Activated naive CD4-positive, alpha-beta T cell treated with anti-CD3 and anti-CD28 coated beads, Interleukin-2, amount 10 ng/mL, durations not matched to agents 7 days and 5 days (primary cell): ENCODE measurements at regions not wholly inside any gene's neighbourhood (a gene's known extent, or its start where the extent isn't known, plus 50 kb on each side); places are given as distances from the start of the nearest gene placed in this dataset.

Source experiments
- CTCF ChIA-PET: fragments of 350-600 bp; sonication (Branson Sonifier 250); formaldehyde crosslinking; loops from one replicate; lab custom pipeline; 2021; ENCODE audit warnings: antibody characterized with exemption; lab: Charles Lee
- DNase-seq: peaks from one replicate; pipeline ENCODE4 v3.0.0-alpha.2; 2020
- H3K27ac Mint-ChIP-seq: one replicate; pipeline ENCODE4 v1.8.0; 2021; ENCODE audit warnings: mild to moderate bottlenecking, moderate library complexity, mixed read lengths
- H3K27me3 Mint-ChIP-seq: one replicate; pipeline ENCODE4 v1.8.0; 2021; ENCODE audit warnings: mild to moderate bottlenecking, mixed read lengths
- H3K36me3 Mint-ChIP-seq: one replicate; pipeline ENCODE4 v1.8.0; 2021; ENCODE audit warnings: mixed read lengths
- H3K4me1 Mint-ChIP-seq: one replicate; pipeline ENCODE4 v1.8.0; 2021; ENCODE audit warnings: mixed read lengths
- H3K4me3 Mint-ChIP-seq: one replicate; pipeline ENCODE4 v1.8.0; 2021; ENCODE audit warnings: mild to moderate bottlenecking, moderate library complexity, mixed read lengths
- H3K9me3 Mint-ChIP-seq: one replicate; pipeline ENCODE4 v1.8.0; 2021; ENCODE audit warnings: mixed read lengths

DNA sequence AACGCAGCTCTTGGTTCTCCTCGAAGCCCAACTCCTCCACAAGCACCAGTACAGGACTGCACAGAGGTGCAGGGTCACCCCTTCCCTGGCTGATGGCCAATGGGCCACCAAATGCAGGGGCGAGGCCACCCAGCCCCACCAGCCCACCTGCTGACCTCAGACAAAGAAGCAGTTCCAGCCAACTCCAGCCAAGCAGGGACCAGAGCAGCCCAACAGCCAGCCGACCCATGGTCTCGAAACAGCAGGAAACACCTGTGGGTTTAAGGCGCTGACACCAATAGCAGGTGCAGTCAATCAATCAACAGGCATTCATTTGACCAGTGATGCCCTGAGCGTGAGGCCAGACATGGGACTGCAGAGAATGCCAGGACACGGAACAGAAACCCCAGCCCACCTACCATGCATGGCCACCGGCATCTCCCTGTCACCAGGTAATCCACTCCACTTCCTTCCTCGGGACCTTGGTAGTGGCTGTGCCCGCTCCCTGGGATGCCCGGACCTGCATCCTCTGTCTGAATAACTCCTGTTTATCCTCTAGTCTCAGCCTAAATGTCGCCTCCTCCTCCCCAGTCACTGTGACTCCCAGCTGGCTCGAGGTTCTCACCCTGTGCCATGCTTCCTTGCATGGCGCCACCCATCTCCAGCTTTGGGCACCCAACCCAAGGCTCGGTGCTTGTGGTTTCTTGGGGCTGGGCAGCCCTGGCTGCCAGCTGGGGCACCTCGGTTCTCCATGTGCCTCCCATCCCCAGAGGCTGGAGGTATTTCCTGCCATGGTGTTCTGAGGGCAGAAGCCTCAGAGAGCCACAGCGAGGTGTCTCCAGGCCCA, 1475.4 kb downstream of the BRD1 start:
- no peaks in the 10 kb centered on the region for H3K9me3 Mint-ChIP-seq
- no peaks in the 10 kb centered on the region for H3K4me1 Mint-ChIP-seq
- no peak for DNase-seq
- CTCF ChIA-PET = no interaction called here
- no peaks in the 10 kb centered on the region for H3K27me3 Mint-ChIP-seq
- H3K4me3 Mint-ChIP-seq = no peak overlapping the region
- H3K27ac Mint-ChIP-seq = no peak overlapping the region
- H3K36me3 Mint-ChIP-seq = no peaks in the 10 kb centered on the region

DNA sequence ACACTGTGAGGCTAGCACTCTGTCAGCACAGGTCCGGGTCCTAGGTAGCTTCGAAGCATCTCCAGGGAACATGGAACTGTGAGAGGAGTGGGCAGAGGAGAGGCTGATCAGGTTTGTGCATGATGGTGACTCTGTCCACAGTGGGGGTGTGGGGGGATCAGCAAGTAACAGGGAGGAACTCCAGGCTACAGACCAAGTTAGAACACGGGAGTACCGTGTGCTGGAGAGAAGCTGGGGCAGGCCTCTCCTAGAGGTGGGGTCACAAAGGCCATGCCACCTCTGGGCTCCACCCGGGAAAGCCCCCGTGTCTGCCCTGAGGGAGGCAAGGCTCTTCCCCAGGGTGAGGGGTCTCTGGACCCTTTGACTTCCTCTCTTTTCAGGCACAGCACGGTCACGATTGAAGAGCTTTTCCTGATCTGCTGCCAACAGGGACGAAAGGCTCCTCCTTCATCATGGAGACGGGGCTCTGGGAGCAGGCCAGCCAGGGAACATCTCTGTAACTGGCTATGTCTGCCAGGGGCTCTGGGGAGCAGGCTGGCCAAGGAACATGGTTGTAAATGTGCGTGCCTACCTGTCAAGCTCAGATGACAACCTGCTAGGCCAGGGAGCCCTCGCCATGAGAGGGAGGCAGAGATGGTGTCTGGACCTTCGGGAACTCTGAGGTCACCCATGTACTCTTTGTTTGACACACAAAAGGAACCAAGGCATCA, 1476.1 kb downstream of the BRD1 start:
- DNase-seq = no peak
- no peak overlapping the region for H3K4me3 Mint-ChIP-seq
- H3K36me3 Mint-ChIP-seq = no peaks in the 10 kb centered on the region
- CTCF ChIA-PET = no interaction called here
- H3K27me3 Mint-ChIP-seq = no peaks in the 10 kb centered on the region
- H3K27ac Mint-ChIP-seq = no peak overlapping the region
- no peaks in the 10 kb centered on the region for H3K9me3 Mint-ChIP-seq
- no peaks in the 10 kb centered on the region for H3K4me1 Mint-ChIP-seq

DNA sequence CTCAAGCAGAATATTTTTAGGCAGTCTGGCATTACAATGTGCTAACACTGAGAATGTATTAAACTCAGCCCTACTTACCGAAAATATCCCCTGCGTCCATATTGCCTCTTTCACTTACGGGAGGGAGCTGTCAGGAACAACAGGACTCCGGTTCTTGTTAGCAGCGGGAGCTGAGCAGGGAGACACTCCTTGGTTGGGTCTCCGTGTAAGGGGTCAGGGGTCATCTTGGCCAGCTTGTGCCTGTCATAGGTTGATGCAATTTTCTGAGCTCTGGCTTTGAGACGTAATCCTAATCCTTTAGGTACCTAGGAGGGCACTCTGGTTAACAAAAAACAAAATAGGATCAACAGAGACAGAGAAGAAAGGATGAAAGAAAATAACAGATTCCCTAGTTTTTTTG, 1477.2 kb downstream of the BRD1 start:
- no peak overlapping the region for H3K27ac Mint-ChIP-seq
- H3K36me3 Mint-ChIP-seq = no peaks in the 10 kb centered on the region

DNA sequence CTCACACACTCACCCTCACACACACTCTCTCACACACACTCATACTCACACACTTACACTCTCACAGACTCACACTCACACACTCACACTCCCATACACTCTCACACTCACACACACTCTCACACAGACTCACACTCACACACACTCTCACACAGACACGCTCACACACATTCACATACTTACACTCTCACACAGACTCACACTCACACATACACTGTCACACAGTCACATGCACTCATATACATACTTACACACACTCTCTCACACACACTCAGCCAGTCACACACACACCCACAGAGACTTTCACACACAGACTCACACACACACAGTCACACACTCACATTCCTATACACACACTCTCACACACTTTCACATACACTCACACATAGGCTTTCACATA, 1478.8 kb downstream of the BRD1 start:
- Mint-ChIP-seq H3K9me3 (no peaks in the 10 kb centered on the region), H3K4me1 (no peaks in the 10 kb centered on the region), H3K27ac (no peak overlapping the region), H3K36me3 (no peaks in the 10 kb centered on the region), H3K27me3 (no peaks in the 10 kb centered on the region), H3K4me3 (no peak overlapping the region)
- DNase-seq = no peak
- CTCF ChIA-PET = no interaction called here

More for the DNA sequence above, 1477.2 kb downstream of the BRD1 start:
- H3K4me3 Mint-ChIP-seq = no peak overlapping the region
- DNase-seq = no peak
- CTCF ChIA-PET = no interaction called here
- H3K9me3 Mint-ChIP-seq = no peaks in the 10 kb centered on the region
- no peaks in the 10 kb centered on the region for H3K27me3 Mint-ChIP-seq
- H3K4me1 Mint-ChIP-seq = no peaks in the 10 kb centered on the region

DNA sequence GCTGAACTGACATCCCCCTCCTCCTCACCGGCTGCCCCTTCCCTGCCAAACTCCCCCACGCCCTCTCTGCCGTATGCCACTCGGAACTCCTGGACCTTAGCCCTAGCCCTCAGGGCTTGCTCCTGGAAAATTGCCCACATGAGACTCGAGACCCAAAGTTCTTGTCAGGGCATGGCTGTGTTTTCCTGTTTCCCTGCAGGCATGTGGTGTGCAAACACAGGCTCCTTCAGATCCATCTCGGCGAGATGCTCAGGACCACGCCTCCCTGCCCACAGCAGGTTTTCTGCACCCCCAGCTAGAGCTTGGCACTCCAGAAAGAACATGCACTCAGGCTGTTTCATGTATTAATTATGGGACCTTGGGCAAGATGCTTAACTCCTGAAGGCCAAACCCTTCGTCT, 1480.4 kb downstream of the BRD1 start:
- no peaks in the 10 kb centered on the region for H3K9me3 Mint-ChIP-seq
- H3K4me1 Mint-ChIP-seq = no peaks in the 10 kb centered on the region
- no peak overlapping the region for H3K4me3 Mint-ChIP-seq
- no peak overlapping the region for H3K27ac Mint-ChIP-seq
- CTCF ChIA-PET = no interaction called here
- no peak for DNase-seq
- H3K27me3 Mint-ChIP-seq = no peaks in the 10 kb centered on the region
- H3K36me3 Mint-ChIP-seq = no peaks in the 10 kb centered on the region

DNA sequence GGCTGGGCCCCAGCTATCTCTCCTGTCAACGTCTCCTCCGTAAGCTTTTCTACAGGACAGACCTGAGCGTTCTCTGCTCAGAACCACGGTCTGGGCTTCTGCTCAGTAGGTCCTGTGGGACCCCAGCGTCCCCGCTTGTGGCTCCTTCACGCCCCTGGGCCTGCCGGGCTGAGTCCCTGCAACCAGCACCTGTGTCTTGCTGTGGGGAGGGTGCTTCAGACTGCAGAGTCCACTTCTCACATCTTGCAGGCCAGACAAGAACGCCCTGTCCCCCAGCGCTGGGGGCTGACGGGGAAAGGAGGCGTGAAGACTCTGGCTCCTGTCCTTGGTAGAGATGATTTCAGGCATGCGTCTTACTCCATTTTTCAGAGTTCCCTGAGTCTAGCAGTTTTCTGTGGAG, 1480.8 kb downstream of the BRD1 start:
- Mint-ChIP-seq H3K27ac (no peak overlapping the region), H3K4me3 (no peak overlapping the region), H3K4me1 (no peaks in the 10 kb centered on the region), H3K9me3 (no peaks in the 10 kb centered on the region), H3K36me3 (no peaks in the 10 kb centered on the region), H3K27me3 (no peaks in the 10 kb centered on the region)
- CTCF ChIA-PET = no interaction called here
- no peak for DNase-seq

DNA sequence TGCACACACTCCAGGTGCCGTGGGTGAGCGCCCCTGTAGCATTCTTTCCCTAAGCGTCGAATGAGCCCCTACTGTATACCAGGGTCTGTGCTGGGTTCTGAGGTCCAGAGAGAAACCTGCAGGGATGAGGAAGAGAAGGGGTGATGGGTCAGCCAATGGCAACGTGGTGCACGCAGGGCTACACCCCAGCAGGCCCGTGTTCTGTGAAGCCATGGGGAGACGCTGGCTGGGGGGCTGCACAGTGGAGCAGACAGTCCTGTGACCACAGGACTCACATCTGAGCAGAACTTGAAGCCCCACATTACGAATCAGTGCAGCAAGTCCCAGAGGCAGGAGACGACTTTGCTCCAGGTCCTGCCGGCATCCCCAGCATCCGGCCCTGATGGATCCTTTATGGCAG, 1481.4 kb downstream of the BRD1 start:
- no peak overlapping the region for H3K4me3 Mint-ChIP-seq
- H3K27me3 Mint-ChIP-seq = peaks cover 5% of the 10 kb centered on the region
- H3K4me1 Mint-ChIP-seq = no peaks in the 10 kb centered on the region
- DNase-seq = no peak
- H3K36me3 Mint-ChIP-seq = no peaks in the 10 kb centered on the region
- CTCF ChIA-PET = no interaction called here
- H3K9me3 Mint-ChIP-seq = no peaks in the 10 kb centered on the region
- H3K27ac Mint-ChIP-seq = no peak overlapping the region

DNA sequence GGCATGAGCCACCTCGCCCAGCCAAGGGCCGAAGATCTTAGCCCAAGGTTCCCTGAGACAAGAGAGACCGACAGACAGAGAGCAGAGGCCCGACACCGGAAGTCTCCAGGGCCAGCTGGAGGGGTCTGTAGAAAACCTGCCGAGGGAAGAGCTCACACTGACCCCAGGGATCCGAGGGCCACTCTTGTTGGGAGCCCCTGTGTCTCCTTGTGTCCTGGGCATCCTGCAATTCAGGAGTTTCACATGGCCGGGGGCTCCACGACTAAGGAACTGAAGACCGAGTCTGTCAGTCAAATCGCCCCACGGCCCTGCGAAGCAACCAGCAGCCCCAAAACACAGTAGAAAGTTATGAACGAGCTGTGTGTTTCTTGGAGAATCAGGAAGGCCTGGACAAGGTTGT, 1482.0 kb downstream of the BRD1 start:
- CTCF ChIA-PET = no interaction called here
- Mint-ChIP-seq H3K27ac (no peak overlapping the region), H3K9me3 (no peaks in the 10 kb centered on the region), H3K4me1 (no peaks in the 10 kb centered on the region), H3K36me3 (no peaks in the 10 kb centered on the region), H3K4me3 (no peak overlapping the region), H3K27me3 (peaks cover 12% of the 10 kb centered on the region)
- DNase-seq = no peak

DNA sequence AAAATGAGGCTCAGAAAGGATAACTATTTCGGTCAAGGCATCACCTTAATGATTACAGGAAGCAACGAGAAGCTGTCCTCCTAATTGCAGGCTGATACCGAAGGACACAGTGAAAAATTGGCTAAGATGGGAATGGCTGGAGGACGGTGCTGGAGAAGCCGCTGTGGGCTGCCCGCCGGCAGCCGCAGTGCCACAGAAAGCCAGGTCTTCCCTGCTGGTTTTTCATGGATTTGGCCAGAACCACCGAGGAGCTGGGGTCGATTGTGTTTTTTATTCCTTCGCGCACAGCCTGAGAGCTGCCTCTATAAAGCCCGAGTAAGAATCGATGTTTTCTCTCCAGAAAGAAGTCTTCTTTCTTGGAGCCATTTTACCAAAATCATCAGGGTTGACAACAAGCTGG, 1484.2 kb downstream of the BRD1 start:
- no peaks in the 10 kb centered on the region for H3K4me1 Mint-ChIP-seq
- peaks cover 12% of the 10 kb centered on the region for H3K27me3 Mint-ChIP-seq
- H3K27ac Mint-ChIP-seq = no peak overlapping the region
- H3K36me3 Mint-ChIP-seq = no peaks in the 10 kb centered on the region
- CTCF ChIA-PET = no interaction called here
- no peak overlapping the region for H3K4me3 Mint-ChIP-seq
- no peak for DNase-seq
- H3K9me3 Mint-ChIP-seq = no peaks in the 10 kb centered on the region

DNA sequence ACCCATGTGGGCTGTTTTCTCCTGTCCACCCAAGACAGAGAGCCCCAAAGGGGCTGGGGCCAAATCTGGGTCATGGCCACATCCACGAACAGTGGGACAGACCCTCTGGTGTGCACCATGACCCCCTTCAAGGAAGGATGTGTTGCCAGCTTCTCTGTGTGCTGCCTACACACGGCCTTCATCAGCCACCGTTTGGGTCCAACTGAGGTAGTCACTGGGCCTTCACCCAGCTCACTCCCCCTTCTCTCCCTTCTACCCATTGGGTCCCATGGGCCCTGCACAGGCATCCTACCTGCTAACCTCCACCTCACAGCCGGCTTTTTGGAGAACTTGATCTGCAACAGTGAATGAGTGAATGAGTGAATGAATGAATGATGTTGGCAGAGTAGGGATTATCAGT, 1484.9 kb downstream of the BRD1 start:
- Mint-ChIP-seq H3K27me3 (peaks cover 12% of the 10 kb centered on the region), H3K4me1 (no peaks in the 10 kb centered on the region), H3K27ac (no peak overlapping the region), H3K9me3 (no peaks in the 10 kb centered on the region), H3K4me3 (no peak overlapping the region), H3K36me3 (no peaks in the 10 kb centered on the region)
- no peak for DNase-seq
- CTCF ChIA-PET = no interaction called here

DNA sequence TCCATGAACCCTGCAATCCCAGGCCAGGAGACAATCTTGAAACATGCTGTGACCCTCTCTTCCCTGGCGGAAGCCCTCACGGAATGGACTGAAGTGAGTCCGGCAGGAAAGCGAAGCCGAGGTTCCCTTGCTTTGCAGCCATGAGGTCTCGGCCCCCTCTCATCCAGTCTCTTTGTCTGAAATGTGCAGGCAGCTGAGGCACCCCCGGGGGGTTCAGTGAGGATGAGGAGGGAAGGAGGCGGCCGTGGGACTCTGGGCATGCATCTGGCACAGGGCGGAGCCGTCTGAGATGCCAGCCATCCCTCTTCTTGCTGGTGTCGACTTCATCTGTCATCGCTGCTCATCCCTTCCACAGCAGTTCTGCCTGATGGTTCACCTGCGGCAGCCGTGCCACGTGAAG, 1485.7 kb downstream of the BRD1 start:
- Mint-ChIP-seq H3K9me3 (no peaks in the 10 kb centered on the region), H3K4me1 (no peaks in the 10 kb centered on the region), H3K27me3 (peaks cover 12% of the 10 kb centered on the region), H3K27ac (no peak overlapping the region), H3K36me3 (no peaks in the 10 kb centered on the region), H3K4me3 (no peak overlapping the region)
- no peak for DNase-seq
- CTCF ChIA-PET = no interaction called here

DNA sequence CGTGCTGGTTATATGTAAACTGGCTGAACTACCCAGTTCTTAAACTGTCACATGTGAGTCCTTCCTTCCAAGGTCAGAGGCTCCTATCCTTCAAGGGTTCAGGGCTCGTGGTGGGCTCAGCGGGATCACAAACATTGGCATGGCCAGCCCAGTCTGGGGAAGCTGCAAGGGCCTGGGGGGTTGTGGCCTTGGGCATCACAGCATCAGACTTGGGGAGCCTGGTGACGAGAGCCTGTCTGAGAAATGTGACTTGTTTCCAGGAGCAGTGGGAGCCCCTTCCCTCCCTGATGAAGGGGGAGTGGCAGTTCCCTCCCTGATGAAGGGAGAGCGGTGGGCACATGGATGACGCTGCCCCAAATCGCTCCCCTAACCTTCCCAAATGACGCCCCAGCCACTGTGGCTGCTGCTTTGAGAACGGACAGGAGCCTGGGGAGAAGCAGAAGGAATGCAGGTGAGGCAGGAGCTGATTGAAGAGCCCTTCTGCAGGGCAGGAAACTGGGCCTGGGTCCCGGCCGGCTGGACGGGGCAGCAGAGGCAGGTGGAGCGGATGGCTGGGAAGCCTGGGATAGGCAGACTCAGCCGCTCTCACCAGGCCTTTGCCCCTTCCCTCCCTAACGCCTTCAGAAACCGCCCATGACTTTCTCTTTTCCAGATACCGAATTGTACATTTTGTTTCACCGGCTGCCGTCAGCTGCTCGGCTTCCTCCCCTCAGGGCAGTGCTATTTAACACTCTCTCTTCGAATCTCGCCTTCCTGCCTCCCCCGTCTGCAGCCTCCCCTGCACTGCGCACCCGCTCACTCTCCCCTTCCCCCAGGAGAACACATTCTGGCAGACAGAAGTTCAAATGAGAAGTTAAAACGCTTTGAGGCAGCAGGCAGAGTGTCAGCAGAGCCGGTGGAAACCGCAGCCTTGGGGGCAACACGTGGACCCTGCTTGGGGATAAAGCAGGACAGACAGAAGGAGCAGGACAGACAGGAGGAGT, 1486.7 kb downstream of the BRD1 start:
- no peak for DNase-seq
- H3K36me3 Mint-ChIP-seq = no peaks in the 10 kb centered on the region
- peaks cover 12% of the 10 kb centered on the region for H3K27me3 Mint-ChIP-seq
- H3K4me3 Mint-ChIP-seq = no peak overlapping the region
- CTCF ChIA-PET = no interaction called here
- no peaks in the 10 kb centered on the region for H3K4me1 Mint-ChIP-seq
- H3K27ac Mint-ChIP-seq = no peak overlapping the region
- no peaks in the 10 kb centered on the region for H3K9me3 Mint-ChIP-seq

DNA sequence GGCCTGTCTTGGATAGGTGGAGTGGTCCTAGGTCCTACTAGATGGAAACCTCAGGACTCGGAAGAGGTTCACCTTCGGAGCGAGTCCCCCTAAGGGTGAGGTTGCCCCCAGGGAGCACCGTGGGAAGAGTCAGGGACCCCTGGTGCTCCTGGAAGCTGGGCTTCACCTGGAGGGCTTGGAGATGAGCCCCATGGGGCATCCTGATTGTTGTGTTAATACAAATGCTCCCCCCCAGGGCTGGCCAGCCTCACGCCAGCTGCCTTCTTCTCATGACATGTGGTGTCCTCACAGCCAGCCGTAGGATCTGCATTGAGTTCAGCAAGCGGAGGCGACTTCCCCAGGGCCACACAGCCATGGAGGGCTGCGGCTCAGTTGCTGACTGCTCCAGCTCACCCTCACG, 1487.5 kb downstream of the BRD1 start:
- Mint-ChIP-seq H3K4me1 (no peaks in the 10 kb centered on the region), H3K4me3 (no peak overlapping the region), H3K9me3 (no peaks in the 10 kb centered on the region), H3K36me3 (no peaks in the 10 kb centered on the region), H3K27me3 (peaks cover 12% of the 10 kb centered on the region), H3K27ac (no peak overlapping the region)
- CTCF ChIA-PET = no interaction called here
- no peak for DNase-seq
